WTC11 (cell line): ENCODE measurements at regions not wholly inside any gene's neighbourhood (a gene's known extent, or its start where the extent isn't known, plus 50 kb on each side); places are given as distances from the start of the nearest gene placed in this dataset.

Experiments
- ATF2 ChIP-seq: sonication (generic); formaldehyde crosslinking; IDR thresholded peaks from 2 replicates; pipeline ENCODE4 v1.8.1; 2022; ENCODE audit warnings: low read depth, missing genetic modification reagents, borderline replicate concordance
- ATF6 ChIP-seq: sonication (generic); formaldehyde crosslinking; IDR thresholded peaks from 2 replicates; pipeline ENCODE4 v1.8.1; 2023; ENCODE audit warnings: mild to moderate bottlenecking, missing genetic modification reagents
- CBFB ChIP-seq: sonication (generic); formaldehyde crosslinking; IDR thresholded peaks from 2 replicates; pipeline ENCODE4 v1.8.1; 2022; ENCODE audit warnings: mild to moderate bottlenecking, low read depth, missing genetic modification reagents
- CTCF ChIP-seq: fragments of 200-600 bp; IDR thresholded peaks from 2 replicates; pipeline ENCODE4 v1.8.0; 2022; ENCODE audit warnings: antibody characterized with exemption
- E2F5 ChIP-seq: sonication (generic); formaldehyde crosslinking; IDR thresholded peaks from 2 replicates; pipeline ENCODE4 v1.8.1; 2022; ENCODE audit warnings: mild to moderate bottlenecking, moderate library complexity, missing genetic modification reagents
- ESRRA ChIP-seq: sonication (generic); formaldehyde crosslinking; IDR thresholded peaks from 2 replicates; pipeline ENCODE4 v1.8.1; 2022; ENCODE audit warnings: mild to moderate bottlenecking, missing genetic modification reagents, borderline replicate concordance
- MAX ChIP-seq: sonication (generic); formaldehyde crosslinking; IDR thresholded peaks from 2 replicates; pipeline ENCODE4 v1.8.0; 2022; ENCODE audit warnings: mild to moderate bottlenecking, missing genetic modification reagents
- MYBL2 ChIP-seq: sonication (generic); formaldehyde crosslinking; IDR thresholded peaks from 2 replicates; pipeline ENCODE4 v1.8.1; 2023; ENCODE audit warnings: mild to moderate bottlenecking, moderate library complexity, missing genetic modification reagents
- TEAD4 ChIP-seq: sonication (generic); formaldehyde crosslinking; IDR thresholded peaks from 2 replicates; pipeline ENCODE4 v1.8.0; 2022; ENCODE audit warnings: mild to moderate bottlenecking, missing genetic modification reagents
- ZNF121 ChIP-seq: sonication (generic); formaldehyde crosslinking; IDR thresholded peaks from 2 replicates; pipeline ENCODE4 v1.8.0; 2023; ENCODE audit warnings: missing genetic modification reagents

GRCh38 chr4:54852054-54852453 lies 194.3 kb downstream of the KIT start:
- TF ChIP-seq CTCF (no peak), E2F5 (CRISPR knock-in tag) (no peak), CBFB (no peak), MYBL2 (no peak), TEAD4 (no peak), MAX (no peak), ATF6 (CRISPR knock-in tag) (no peak), ESRRA (no peak), ZNF121 (CRISPR knock-in tag) (no peak), ATF2 (CRISPR knock-in tag) (no peak)
